ENCODE measurements at regions not wholly inside any gene's neighbourhood (a gene's known extent, or its start where the extent isn't known, plus 50 kb on each side); places are given as distances from the start of the nearest gene placed in this dataset.
A peak's percentile ranks its signal among the peaks of the same experiment; 100 is the strongest.
"Not testable (repeated sequence)": the region's sequence is repeated elsewhere in the genome, so short reads cannot be mapped to it uniquely, and the experiment has no call there.

DNA sequence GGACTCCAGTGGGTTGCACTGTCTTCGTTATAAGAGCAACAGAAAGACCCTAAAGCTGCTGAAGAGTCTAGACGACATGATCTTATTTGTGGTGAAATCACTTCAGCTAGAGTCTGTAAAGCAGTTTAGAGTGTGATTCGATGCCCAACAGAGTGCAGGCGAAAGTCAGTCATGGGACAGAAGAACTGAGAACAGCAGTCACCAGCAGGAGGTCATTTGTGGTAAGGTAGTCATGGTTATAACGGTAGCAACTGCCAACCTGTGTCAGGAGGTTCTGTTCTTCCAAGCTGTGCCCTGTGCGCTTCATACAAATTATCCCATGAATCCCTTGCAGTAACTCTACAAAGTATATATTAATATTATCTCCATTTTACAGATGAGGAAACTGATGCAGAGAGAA lies 954.1 kb downstream of the AACS start:
- no peak for DNase-seq (ENCODE audit: low read depth)

DNA sequence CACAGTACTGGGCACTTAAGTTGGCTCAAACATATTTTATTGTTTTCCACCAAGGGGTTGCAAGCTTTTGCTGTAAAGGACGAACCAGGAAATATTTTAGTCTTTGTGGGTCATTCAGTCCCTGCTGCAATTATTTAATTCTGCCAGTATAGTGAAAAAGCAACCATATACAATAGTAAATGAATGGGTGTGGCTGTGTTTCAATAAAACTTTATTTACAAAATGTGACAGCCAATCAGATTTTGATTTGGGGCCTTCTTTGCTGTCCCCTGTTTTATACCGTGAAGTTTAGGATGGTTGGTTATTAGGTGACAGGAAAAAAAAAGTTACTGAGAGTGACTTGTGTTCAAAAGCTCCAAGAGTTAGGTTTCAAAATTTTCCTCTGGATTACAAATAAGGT lies 956.4 kb downstream of the AACS start:
- no peak for DNase-seq (ENCODE audit: low read depth)

DNA sequence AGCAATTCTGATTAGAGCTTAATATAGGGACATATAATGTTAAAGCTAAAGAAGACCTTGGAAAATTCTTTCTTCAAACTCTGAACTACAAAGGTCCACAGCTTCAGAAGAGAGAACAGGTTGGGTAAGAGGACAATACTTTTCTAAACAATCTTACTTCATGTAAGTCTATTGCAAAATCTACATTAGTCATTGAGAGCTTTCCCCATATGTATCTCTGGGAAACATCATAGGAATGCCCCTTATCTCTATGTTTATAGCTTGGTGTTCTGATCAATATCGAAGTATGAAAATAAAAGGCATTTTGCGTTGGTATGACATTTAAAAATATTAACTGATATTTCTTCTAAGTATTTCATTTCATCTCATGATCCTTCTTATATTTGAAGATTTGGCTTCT lies 962.6 kb downstream of the AACS start:
- no peak for DNase-seq (ENCODE audit: low read depth)

DNA sequence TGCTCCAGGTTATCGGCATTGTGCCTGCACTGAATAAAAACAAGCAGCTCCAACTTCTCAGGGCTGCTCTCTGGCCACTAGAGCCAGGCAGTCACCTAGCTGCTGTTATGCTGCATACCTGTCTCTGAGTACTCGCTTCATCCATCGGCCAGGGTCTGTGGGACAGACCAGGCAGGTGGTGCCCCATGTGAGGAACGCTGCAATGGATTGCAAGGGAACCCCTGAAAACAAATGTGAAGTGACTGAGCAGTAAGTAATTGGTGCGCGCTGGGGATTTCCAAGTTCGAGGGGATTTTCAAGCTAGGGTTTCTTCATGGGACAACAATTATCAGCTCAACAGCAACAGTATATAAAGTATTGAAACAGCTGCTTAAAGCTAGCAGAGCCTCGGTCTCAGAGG lies 965.3 kb downstream of the AACS start:
- no peak for DNase-seq (ENCODE audit: low read depth)

DNA sequence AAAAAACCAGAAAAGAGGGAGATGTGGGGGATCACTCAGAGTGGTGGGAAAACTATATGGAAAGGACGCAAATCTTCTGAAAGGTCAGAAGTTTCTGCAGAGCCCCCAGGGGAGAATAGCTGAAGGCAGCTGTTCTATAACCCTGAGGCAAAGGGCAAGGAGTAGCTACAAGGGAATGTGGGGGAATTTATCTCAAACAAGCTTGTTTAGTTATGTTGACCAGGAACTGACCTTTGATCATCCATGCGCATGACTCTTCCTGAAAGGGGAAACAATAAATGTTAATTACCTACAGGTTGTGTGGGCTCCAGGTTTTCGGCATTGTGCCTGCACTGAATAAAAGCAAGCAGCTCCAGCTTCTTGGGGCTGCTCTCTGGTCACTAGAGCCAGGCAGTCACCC lies 968.5 kb downstream of the AACS start:
- DNase-seq (ENCODE audit: low read depth): no peak

DNA sequence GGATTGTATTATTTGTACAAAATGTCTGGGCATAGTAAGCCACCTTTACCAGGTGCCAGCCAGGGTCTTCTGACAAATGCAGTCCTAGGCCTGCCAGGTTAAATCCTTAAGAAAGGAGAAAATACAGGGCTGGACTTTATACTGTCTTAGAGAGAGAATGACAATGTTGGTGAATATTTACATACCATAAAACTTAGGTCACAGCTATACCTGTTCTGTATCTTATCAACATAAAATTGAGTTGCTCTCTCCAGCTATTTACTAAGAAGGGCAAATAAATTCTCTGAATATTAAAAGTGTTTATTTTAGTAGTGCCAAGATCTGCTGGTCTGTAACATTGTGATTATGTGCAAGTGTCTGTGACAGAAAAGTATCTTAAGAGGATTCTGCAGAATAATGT lies 971.1 kb downstream of the AACS start:
- no peak for DNase-seq (ENCODE audit: low read depth)

DNA sequence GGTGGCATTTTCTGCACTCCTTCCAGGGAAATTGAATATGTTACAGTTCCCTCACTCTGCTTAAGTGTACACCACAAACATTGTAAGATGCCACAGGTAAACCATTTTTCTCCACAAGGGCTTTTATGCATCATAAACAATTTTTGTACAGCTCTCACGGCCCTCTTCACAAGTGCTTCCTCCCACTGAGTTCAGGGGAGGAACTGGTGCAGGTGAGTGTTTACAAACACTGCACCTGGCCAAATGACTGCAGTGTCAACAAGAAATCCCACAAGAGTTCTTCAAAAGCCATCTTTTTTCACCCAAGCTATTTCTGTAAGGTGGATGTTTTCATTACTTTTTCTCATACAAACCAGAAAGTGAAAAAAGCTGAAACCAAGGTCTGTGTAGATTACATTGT lies 973.2 kb downstream of the AACS start:
- no peak for DNase-seq (ENCODE audit: low read depth)

DNA sequence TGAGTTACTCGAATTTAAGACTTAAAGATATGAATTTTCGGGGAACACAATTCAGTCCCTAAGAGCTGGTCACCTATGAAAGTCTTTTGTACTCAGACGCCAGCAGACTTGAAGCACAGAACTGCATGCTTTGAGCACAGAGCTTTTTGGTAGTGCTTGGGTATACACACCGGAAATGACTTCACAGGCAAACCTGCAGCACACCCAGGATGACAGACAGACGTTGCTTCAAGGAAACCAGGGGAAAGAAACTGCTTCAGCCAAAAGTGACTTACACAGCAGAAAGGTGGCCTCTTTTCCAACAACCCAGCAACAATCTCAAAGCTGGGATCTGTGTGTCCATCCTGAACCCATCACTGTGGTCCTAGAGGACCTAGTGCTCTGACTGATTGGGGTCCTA lies 975.1 kb downstream of the AACS start:
- no peak for DNase-seq (ENCODE audit: low read depth)

DNA sequence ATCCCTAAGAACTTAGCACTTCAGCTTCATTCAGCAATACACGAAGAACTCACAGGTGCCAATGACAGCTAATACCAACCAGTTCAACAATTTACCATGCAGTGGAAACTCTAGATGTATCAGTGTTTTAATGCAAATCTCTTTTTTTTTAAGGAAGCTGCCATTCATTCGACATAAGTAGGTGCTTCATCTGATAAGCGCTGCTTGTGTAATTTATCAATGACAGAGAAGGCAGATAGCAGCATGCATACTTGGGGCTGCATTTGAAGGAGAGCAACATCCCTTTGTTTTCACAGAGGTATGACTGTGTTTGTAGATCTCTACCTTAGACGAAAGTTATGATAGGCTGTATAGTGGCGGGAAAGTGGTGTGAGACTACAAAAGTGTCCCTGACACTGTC lies 977.1 kb downstream of the AACS start:
- DNase-seq (ENCODE audit: low read depth): no peak

DNA sequence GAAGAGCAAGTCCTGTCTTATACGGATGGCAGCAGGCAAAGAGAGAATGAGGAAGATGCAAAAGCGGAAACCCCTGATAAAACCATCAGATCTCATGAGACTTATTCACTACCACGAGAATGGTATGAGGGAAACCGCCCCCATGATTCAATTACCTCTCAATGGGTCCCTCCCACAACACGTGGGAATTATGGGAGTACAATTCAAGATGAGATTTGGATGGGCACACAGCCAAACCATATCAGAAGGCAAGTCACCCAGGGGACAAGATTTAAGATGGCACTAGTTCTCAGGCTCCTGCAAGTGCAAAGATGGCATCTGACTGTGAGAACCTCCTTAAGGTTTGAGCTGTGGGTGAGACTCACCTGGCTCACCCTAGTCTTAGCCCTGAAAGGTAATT lies 984.3 kb downstream of the AACS start:
- DNase-seq (ENCODE audit: low read depth): not testable (repeated sequence)

DNA sequence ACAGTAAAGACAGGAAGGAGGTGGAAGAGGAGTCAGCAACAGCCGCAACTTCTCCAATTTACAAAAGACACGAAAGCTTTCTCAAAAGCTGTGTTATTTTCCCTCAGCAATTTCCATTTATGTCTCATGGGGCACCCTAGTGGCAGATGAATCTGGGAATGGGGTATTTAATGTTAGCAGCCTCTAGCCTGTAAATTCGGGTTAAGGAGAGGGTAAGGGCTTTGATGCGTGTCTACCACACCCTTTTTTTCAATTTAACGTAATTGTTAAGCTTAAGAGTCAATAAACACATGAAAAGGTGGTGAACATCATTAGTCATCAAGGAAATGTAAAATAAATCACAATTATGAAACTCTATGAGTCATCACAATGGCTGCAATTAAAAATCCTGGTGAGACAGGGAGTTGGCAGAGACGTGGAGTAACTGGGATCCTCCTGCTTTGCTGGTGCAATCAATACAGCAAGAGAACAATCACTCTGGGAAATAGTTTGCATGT lies 986.4 kb downstream of the AACS start:
- DNase-seq (ENCODE audit: low read depth): peak; percentile 1

DNA sequence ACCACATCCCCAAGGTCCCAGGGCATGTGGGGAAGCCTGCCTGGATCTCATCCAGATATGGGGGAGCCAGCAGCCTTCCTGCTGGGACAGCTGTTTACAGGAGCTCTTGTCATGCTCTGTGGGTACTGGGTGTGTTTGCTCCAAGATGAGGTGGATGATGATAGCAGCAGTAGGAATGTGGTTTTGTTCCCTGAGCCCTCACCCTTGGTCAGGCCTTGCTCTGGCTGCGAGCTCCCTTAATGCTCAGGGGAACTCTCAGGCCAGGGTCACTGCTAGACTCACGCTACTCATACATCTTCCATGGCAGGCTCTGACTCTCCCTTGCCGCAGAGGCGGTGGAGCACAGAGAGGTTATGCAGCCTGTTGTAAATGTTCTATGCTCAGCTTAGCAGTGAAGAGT lies 990.3 kb downstream of the AACS start:
- DNase-seq (ENCODE audit: low read depth): peak; percentile 3

DNA sequence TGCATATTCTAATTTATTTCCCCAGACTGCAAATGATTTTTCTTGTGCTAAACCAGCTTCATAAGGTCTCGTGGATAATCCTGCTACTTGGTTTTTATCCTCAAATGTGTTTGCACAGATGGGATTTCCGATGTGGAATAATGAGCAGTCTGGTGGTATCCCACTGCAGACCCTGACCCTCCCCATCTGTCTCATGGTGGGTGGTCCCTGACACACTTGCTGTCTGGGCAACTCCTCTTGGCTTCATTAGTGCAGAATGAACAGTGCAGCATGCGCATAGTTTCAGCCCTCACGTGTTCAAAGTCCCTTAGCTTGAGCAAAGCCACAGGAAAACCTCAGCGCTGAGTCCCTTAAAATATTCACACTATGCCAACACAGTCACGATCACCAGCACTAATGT lies 996.5 kb downstream of the AACS start:
- DNase-seq (ENCODE audit: low read depth): no peak

DNA sequence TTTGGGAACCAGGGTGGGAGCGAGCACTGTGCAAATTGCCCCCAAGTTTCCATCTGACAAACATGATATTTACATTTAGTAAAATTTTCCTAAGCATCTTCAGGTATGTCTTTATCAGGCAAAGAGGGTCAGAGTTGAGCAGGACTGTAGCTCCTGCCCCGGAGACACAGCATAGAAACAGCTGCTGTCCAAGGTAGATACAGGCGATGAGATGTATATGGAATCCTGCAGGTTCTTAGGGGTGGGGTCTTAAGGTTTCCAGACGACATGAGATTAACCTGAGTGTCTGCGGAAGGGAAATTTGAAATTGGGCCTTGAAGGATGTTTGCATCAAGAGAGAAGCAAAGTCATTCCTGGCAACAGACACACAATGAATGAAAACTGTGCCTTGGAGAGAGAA lies 998.8 kb downstream of the AACS start:
- DNase-seq (ENCODE audit: low read depth): no peak

DNA sequence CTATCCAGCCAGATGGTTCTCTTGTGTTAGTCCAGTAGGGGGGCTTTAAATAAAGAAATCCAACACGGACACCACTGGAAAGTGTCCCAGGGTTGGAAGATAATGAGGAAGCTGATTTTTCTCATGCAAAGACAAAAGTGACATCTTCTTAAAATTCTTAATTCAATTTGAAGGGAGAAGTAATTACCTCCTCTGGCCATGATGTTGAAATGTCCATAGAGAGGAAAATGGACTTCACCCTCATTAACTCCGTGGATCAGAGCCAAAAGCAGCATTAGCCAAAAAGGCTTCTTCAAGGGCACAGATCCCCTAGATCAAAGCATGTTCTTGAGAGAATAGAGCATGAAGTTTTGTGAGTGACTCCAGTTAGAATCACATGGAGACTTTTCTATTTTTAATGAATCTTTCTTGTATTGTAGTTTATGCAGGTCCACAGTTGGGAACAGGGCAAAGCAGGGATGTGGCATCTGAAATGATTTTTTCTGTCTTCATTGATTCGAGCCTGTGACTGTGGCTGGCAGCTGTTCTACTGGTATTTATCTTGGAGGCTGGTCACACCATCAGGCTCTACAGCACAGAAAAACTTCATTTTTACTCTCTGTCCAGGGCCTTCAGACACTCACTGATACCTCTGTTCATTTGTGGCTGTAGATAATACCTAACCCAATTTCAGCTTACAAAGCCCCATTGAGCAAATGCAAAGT lies 1002.5 kb downstream of the AACS start:
- no peak for DNase-seq (ENCODE audit: low read depth)

DNA sequence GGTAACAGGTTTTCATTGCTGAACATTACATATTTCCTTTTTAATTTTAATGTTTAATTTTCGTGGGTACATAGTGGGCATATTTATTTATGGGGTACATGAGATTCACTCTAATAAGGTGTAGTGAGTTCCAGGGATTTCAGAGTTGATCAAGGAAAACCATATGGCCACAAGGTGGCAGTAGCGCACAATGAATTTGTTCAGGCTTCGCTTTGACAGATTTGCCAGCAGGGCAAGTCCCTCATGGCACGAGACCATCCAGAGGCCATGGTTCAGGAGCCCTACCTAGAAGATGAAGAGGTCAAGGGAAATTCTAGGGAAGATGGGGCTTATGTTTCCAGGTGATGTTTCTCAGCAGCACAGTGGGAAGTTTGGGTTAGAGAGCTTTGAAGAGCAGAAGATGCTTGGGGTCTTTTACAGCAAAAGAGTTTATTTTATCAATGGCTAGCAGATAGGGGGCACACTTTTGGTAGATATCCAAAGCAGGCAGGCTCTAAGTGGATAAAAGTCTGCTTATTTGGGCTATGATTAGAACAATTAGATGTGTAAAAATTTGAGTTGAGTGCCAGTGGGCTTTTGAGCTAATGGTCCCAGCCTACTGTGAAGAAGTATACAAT lies 1004.4 kb downstream of the AACS start:
- peak; percentile 6 for DNase-seq (ENCODE audit: low read depth)

DNA sequence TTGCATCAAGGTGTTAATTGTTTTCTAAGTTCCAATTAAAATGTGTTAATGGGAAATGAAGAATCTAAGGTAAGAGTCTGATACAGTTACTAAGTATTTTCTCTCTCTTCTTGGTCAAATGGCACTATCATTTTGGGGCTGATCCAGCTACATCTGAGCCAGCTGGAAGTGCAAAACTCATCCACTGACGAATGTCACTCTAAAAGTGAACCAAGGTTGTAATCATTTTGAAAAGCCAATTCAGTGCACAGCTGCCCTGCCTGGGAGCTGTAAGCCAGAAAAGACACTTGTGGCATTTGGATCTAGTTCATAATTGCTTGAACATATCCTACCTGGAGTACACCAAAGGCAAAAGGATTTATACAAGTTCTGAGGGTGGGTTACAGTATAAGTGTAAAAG lies 1011.3 kb downstream of the AACS start:
- no peak for DNase-seq (ENCODE audit: low read depth)

DNA sequence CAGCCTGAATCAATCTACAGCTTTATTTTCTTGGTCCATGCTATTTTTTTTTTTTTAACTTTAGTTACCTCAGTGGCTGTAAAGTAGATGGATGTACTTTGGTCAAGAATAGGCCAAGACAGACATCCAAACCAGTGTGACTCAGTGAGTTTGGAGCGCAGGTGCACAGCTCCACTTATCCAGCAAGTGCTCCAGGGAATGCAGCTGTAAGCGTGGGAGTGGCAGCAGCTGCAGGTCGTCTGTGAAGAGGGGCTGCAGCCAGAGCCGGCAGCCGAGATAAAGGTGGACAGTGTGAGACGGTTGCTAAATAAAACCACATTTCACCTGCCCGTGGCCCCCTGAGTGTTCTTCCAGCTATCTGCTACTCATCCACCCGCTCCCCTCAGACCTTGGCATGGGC lies 1018.7 kb downstream of the AACS start:
- no peak for DNase-seq (ENCODE audit: low read depth)

DNA sequence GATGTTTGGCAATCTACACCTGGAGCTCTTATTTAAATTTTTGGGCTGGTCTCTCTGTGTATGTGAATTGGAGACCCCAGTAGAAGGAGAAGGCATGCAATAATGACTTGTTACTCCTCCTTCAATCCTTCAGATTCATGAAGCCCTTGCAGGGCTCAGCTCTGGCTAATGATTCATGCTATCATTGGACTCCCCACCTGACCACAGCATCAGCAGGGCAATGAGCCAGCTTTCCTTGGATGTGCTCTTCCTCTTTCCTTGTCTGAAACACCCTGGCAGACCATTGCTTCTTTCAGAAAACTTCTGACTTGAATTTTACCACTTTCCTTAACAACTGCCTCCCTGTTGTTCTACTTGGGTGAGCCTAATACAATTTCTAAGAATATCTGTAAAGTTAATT lies 1019.2 kb downstream of the AACS start:
- DNase-seq (ENCODE audit: low read depth): no peak

DNA sequence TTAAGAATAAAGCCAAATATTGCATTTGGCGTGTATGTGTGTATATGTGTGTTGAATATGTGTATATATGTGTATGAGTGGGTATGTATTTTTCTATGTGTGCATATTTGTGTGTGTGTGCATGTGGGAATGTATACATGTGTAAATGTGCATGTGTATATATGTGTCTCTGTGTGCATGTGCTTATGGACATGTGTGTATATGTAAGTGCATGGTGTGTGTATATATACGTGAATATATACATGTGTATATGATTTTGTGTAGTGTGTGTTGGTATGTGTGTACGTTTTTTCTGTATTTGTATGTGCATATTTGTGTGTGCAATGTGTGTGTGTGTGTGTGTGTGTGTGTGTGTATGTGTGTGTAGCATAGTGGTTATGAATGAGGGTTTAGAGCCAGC lies 1021.0 kb downstream of the AACS start:
- DNase-seq (ENCODE audit: low read depth): no peak

DNA sequence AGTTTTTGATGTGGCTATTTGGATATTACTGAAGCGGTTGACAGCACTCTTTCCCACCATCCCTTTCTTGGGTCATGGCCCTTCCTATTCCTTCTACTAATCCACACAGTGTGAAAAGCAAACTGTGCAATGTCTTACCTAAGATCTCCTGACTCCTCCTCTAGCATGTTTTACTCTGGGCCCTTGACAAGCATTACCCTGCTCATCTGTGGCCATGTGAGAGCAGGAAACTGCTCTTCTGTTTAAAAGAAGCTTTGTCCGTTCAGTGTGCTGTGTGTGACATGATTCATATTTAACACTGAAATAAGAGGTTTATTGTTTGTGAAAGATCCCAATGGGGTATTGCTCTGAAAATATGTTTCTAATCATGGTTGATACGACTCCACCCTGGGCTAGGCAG lies 1022.5 kb downstream of the AACS start:
- no peak for DNase-seq (ENCODE audit: low read depth)

DNA sequence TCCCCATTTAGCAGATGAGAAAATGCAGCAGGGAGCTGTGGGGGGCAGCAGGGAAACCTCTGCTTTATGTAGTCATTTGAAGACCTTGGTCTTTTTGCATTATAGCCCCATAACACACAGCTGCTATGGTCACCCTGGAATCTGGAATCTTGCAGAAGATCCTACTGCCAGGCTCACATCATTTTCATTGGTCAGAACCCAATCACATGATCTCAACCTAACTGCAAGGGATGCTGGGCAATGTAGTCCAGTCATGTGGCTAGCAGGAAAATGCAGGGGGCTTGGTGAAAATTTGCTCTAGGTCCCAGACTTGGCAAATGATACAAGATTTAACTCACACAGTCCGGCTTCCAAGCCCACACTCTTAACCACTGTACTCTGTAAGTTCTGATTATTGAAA lies 1028.7 kb downstream of the AACS start:
- DNase-seq (ENCODE audit: low read depth): no peak

DNA sequence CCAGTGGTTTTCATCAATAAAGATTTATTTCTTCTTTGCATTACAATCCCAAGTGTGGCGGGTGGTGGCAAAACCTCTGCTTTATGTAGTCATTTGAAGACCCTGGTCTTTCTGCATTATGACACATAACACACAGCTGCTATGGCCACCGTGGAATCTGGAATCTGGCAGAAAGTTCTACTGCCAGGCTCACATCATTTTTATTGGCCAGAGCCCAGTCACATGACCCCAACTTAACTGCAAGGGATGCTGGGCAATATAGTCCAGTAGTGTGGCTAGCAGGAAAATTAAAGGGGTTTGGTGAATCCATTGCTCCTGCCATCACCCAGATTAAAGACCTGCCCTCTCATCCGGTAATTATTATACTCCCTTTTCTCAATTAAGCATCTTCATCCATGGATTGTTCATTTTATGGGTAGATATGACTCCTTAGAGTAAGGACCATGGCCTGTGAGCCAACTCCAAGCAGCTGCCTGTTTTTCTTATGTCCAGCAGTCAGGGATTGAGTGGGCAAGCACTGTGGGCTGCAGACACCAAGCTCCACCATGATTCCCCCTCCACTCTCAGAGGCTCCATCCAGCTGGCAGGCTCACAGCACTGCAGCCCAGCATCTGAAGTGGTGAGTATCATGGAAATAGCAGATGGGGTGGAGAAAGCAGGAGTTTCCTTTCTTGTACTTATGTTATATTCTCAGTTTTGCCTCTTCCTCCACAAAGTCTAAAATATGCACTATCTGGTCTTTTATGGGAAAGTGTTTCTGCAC lies 1030.7 kb downstream of the AACS start:
- no peak for DNase-seq (ENCODE audit: low read depth)

All from stromal cell of bone marrow (primary cell).